HG03039 (cell line): ENCODE measurements at regions not wholly inside any gene's neighbourhood (a gene's known extent, or its start where the extent isn't known, plus 50 kb on each side); places are given as distances from the start of the nearest gene placed in this dataset.
"Not testable (repeated sequence)": the region's sequence is repeated elsewhere in the genome, so short reads cannot be mapped to it uniquely, and the experiment has no call there.

ENCODE experiments used
- ATAC-seq: cut with Tn5 transposase; IDR thresholded peaks from one replicate; pipeline ENCODE4 v1.9.1; 2021; ENCODE audit warnings: mild to moderate bottlenecking, moderate library complexity; ENCODE audit not compliant: unreplicated experiment

DNA sequence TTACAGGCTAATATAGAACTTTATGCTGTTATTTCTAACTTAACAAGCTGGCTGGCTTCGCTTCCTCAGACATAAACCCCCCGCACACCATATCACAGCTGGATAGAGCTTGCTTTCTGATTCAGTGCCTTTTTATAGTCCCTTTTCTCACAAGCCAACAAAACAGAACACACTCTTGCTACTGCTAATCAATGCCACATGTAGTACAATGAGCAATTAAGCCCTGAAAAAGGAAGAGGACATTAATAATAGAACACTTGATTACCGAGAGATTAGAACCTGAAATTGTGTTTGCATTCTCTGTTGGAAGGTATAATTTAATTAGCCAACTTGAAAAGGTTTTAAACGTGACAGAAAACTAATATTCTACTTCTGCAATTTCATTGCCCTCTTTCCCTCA, 267.7 kb upstream of the CYRIA start:
- ATAC-seq, result no peak

DNA sequence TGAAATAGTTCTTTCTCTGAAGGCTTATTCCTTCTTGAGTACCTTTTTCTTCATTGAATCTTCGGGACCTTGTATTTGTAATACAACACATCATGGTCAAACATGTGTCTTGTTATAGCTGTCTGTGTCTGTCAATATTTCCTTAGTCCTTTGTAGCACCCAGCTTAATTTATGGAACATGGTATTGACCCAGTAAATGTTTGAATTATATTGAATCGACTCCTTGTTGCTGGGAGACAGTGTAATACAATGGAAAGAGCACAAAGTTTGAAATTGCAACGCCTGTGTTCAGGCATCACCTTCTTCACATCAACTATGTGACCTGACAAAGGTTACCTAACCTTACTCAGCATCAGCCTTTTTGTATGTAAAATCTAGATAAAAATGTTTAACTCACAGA, 267.2 kb upstream of the CYRIA start:
- no peak for ATAC-seq

DNA sequence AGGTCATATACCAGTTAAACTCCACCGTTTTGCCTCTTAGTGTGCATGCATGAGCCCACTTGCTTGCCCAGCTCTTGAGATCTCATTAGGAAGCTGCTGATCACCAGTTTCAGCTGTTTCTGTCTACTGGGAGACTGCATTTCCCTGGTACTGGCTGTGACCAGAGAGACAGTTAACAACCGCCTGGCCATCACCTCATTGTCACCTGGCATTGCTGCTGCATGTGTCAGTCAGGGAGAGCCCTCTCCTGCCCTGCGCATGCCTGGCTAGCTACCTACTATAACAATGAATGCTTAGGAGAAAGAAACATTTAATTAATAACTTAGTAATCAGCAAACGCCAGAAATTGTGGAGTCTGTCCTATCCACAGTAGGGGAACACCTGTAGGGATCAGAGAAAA, 265.8 kb upstream of the CYRIA start:
- ATAC-seq, result no peak

DNA sequence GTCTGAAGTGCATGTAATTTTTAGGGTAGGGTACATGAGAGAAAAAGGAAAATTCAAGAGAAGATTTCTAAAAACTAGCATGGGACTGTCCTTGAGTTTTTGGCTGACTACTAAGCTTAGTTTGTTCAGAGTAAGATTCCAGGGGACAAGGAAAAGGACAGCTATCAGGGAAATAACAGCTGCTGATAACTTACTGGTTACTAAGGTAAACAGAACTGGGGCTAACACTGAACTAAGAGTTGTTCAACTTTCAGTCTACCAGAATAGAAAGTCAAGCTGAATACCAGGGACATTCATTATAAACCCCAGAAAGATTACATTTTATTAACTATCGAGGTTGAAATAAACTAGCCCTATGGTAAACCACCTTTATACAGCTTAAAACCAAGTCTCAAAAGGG, 261.8 kb upstream of the CYRIA start:
- ATAC-seq, result no peak

DNA sequence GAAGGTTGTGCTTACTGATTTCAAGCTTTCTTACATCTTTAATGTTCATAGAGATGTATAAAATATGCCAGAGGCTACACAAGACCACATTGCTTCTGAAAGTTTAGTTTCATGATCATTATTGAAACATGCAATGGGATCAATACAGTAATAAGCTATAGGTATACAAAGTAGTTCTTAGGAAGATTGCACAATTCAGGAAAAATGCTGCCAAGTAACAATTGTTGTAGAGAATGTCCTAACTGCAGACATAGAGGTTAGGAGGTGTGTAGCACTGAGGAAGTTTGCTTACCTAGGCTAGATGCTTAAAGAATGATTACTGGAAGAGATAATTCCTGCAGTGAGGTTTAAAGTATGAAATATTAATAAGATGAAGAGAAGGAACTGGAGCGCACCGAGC, 259.5 kb upstream of the CYRIA start:
- ATAC-seq, result no peak

DNA sequence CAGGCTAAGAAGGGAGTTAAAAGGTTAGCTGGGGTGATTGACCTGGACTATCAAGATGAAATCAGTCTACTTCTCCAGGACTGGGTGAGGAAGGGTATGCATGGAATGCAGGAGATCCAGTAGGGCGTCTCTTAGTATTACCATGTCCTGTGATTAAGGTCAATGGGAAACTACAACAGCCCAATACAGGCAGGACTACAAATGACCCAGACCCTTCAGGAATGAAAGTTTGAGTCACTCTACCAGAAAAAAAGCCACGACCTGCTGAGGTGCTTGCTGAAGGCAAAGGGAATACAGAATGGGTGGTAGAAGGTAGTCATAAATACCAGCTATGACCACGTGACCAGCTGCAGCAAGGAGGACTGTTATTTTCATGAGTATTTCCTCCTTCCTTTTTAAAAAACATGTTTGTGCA, 249.7 kb upstream of the CYRIA start:
- not testable (repeated sequence) for ATAC-seq

DNA sequence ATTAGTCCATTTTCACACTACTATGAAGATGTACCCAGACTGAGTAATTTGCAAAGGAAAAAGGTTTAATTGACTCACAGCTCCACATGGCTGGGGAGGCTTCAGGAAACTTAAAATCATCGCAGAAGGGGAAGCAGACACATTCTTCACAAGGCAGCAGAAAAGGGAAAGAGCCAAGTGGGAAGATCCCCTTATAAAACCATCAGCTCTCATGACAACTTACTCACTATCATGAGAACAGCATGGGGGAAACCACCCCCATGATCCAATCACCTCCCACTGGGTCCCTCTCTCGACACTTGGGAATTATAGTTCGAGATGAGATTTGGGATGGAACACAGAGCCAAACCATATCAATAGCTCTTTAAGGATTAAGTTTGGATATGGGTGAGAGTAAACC, 246.1 kb upstream of the CYRIA start:
- ATAC-seq, result no peak

DNA sequence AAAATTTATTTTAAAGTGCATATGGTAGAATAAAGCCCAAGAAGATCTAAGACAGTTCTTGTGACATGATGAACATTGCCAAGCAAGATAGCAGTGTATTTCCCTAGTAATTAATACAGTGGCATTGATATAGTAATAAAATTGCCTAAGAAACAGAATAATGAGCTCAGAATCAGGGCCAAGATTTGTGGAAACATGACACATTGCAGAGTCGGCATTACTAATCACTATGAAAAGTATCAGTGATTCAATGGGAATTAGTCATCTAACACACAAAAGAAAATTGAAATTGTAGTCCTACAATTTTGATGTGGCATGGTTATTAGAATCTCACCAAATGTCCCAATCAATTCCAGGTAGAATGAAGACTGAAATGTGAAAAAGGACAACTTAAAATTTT, 243.0 kb upstream of the CYRIA start:
- no peak for ATAC-seq

DNA sequence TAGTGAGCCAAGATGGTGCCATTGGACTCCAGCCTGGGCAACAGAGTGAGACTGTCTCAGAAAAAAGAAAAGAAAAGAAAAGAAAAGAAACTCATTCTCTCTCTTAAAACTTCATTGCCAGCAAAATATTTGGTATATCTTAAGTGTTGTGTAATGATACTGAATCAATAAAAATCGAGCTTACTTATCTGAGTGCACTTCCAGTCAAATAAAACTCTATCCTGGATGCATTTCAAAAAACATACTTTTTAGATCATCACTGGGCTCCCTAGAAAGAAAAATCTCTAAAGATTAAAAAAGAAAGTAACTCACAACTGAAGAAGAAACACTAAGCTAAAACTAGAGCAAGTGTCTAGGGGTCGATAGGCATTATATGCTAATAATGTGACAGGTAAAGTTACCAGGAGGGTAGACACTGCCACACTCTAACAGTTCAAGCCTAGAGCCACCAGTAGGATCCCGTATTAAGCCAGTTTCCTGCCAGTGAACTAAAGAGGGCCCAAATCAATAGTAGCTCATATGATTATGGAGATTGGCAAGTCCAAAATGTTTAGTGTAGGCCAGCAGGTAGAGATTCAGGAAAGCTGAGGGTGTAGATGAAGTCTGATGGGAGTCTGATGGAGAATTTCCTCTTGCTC, 242.1 kb upstream of the CYRIA start:
- ATAC-seq, result no peak

DNA sequence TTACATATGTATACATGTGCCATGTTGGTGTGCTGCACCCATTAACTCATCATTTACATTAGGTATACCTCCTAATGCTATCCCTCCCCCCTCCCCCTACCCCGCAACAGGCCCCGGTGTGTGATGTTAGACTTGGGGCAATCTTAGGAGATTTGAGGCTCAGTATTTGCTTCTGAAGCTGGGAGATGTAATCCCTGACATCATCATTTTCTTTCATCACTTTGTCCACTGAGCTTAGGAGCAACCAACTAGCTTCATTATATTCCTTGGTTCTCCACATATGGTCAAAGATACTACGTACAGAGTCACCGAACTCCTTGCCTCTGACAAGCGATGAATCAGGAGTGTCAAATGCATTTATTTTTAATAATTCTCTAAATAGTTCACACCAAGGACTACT, 239.7 kb upstream of the CYRIA start:
- ATAC-seq, result not testable (repeated sequence)

DNA sequence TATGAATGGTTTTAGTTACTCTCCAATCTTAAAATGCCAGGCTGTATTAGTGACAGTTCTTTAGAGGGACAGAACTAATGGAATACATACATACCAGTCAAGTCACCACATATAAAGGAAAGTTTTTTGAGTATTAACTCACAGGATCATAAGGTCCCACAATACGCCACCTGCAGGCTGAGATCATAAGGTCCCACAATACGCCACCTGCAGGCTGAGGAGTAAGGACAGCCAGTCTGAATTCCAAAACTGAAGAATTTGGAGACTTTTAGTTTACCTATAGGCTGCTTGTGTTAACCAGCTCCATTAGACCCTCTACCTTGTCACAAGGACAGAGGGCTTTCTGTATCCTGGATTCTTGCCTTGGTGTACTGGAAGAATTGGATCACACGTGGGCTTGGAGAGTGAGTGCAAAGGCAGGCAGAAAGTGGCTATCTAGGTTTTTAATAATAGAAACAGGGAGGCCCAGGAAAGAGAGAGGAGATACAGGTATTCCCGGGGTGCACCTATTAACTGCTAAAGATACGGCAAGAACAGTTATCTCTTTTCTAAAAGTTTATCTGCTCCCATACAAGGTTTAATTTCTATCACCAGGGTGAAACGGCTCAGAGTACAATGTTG, 234.9 kb upstream of the CYRIA start:
- peak; percentile 83 for ATAC-seq

DNA sequence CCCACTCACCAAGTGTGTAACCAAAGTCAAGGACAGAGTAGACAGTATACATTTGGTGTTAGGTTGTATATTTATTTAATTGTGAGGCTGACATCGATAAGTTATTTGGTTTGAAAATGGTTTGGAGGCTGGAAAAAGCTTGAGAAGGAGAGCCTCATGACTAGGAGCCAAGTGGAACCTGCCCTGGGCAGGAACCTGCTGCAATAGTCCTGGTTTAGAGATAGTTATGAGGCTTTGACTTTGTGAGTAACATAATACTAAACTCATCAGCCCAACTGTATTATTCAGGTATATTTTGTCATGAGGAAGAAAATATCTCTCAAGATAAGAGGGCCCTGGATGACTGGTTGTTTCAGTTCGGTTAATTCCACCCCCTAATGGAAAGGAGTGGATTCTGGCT, 234.3 kb upstream of the CYRIA start:
- ATAC-seq, result no peak

DNA sequence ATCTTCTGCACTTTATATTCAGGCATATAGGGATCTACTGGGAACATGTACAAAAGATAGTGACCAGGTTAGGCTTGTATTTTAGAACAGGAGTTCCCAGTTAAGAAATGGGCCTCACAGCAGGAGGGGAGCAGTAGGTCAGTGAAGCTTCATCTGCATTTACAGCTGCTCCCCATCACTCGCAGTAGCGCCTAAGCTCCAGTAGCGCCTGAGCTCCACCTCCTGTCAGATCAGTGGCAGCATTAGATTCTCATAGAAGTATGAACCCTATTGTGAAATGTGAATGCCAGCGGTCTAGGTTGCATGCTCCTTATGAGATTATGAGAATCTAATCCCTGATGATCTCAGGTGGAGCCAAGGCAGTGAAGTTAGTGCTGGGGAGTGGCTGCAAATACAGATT, 224.4 kb upstream of the CYRIA start:
- no peak for ATAC-seq

DNA sequence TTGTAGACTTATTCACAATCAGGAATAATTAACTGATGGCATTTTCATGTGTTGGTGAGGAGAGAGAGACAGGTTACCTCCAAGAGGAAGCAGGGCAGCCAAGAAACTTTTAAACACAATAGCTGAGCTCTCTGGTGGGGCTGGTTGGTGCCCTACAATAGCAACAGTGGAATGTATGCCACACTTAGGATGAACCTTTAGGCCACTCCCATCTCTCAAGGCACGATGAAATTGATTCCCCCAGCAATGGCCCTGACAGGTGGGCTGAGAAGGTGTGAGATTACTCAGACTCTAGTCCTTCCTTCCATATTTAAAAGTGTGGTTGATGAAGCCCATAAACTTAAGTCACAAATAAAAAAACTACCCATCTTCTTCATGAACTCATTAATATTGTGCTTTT, 219.4 kb upstream of the CYRIA start:
- no peak for ATAC-seq

DNA sequence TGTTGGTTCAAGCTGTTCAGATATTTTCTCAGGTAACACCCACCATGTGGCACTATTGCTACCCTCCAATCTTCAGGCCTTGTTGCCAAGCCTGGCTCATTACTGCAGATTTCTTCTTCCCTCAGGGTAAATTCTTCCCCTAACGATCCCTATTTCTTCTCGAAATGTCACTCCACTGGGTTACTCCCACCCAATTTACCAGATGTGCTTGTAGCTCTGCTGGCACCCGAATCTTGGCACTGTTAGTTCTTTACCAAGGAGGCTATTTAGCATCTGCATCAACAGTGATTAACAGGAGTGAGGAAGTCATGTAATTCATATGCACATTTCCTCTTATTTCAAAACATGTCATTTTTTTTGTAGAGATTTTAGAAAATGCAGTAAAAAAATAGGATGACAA, 217.1 kb upstream of the CYRIA start:
- ATAC-seq, result no peak

DNA sequence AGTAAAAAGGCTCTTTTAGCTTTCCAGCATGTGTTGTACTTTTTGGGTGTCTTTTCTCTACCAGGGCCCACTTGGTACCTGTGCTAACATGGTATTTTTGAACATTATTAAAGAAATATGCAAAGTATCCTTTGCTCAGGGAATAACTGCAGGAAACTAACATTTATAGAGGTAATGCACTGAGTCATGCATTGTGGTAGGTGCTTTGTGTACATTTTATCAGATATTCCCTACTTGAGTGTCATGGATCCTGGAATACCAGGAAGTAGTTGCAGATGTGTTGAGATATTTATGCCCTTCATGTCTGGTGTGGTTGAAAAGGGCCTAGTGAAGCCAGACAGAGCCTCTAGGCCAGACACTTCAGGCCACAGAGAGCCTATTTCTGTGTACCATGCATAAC, 215.5 kb upstream of the CYRIA start:
- ATAC-seq, result no peak

DNA sequence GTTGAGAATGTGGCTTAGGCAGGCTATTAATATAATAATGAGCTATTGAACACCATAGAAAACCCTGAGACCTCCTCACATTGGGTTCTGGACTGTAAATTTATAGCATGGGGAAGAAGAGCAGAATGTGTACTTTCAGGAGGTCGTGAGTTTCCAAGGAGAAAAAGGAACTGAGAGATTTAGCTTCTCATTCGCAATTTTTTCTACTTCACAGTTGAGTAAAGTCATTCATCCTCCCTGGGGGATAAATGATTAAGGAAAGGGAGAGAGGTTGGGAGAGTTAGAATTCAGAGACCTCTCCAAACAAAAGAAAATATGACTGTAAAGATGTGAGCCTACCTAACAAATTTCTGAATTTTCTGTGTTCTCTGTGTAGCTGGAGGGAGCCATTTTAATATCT, 205.8 kb upstream of the CYRIA start:
- ATAC-seq, result no peak

DNA sequence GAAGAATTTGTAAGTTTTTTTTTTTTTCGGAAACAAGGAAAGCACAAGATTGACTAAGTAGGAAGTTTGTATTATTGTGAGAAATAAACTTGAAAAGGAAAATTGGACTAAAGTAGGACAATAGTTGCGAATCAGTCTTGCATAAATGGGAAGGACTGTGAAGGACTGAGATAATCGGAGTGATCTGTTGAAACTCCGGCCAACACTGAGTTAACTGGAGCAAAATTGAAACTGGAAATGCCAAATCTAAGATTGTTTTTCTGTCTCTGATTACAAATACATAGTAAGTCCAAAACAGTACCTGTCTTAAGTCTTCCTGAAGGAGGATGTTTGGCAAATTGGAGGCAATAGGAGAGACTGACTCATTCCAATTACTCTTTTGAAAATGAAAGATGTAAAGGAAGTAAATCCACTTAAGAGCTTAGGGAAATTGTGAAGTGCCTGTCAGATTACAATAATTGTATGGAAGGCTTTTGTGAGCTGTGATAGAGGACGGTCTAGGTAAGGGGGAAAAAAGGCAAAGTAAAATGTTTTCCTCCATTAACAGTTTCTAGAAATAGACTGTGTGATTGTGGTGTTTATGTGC, 204.9 kb upstream of the CYRIA start:
- no peak for ATAC-seq

DNA sequence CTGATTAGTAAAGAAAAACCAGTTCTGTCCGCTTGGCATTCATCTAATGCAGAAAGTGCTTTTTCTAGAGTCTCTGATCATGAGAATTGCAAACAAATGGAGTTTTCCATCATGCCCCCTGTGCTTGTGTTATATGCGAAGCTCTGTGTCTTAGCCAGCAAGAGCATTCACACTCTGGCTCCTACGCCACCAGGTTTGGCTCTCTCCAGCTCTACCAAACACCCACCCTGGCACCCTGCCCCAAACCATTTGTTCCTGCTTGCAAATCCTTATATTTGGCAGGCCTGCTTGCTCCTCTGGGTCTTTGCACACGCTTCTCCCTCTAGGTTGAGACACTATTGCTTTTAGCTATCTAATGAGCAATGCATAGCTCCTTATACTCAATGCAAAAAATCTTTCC, 204.1 kb upstream of the CYRIA start:
- no peak for ATAC-seq

DNA sequence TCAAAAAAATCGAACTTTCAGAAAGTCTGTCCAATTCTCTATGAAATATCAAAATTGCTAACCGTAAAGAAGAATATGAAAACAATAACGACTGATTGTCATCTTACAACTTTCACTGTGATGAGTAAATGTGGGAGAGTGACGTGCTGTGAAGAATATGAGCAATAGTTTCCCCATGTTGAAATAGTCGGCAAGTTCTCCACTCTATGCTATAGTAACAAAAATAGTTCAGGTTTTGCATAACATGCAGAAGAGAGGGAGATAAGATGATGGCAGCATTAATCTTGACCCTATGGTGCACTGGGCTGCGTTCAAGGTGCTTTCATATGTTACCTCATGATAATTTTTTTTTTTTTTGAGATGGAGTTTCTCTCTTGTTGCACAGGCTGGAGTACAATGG, 196.8 kb upstream of the CYRIA start:
- ATAC-seq, result no peak

DNA sequence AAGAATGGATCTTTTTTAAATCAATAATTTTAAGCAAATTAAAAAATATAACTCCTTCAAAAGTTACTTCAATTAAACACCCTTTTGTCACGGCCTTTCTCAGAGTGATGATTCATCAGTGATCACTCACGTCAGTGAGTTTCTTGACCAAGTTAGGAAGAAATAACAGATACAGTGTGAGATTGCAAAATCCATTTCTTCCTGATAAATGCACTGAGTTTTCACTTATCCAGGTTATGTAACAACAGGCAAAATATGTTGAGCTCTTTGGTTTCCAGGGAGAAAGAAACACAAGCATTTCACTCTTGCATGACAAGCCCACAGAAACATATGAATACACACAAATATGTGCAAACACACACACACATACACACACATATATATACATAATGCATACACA, 195.9 kb upstream of the CYRIA start:
- ATAC-seq, result no peak

DNA sequence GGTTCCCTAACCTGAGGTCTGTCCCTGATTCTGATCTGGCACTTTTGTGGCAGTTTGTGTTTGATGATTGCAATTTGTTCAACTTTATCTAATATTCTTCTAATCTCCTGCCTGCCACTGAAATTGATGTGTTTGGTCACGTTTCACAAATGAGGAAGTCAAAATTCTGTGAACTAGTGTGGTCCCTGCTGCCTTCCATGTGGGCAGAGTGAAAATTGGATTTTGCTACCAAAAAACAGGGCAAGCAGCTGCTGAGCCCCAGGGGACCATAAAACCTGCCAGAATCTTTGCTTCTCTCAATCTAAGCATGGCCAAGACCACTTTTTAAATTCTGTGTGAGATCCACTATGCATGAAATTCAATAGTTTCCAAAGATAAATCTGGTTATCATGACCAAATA, 195.5 kb upstream of the CYRIA start:
- no peak for ATAC-seq

DNA sequence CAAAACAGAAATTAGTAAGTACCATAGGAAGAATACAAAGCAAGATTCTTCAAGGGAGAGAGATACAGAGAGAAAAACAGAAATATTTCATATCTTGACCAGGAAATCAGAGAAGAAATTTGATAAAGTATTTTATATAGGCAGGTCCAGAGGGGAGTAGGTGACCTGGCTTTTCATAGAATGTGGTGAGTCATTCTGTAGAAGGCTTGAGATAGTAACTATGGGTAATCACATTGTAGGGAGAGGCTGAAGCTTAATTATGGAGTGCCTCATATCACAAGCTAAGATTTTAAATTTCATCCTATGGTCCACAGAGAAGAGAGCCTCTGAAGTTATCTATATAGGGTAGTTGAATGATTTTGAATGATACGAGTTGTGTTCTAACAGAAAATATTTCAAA, 195.0 kb upstream of the CYRIA start:
- ATAC-seq, result no peak
